Endothelial cell of umbilical vein (primary cell): ENCODE measurements at regions not wholly inside any gene's neighbourhood (a gene's known extent, or its start where the extent isn't known, plus 50 kb on each side); places are given as distances from the start of the nearest gene placed in this dataset.

Experiments
- BruUV-seq: library from RNA; stranded (reverse); fragments of 400-500 nt; replicated peaks from 2 replicates; lab custom pipeline; 2021; lab: Mats Ljungman, UMichigan
- CTCF ChIA-PET: fragments of 300-600, 350-600 bp; sonication (Branson Sonifier 250); formaldehyde crosslinking; loops from one replicate; lab custom pipeline; 2021; ENCODE audit warnings: antibody characterized with exemption, inconsistent platforms; lab: Charles Lee
- POLR2A ChIA-PET: fragments of 300-600, 350-600 bp; sonication (Branson Sonifier 250); formaldehyde crosslinking; loops from one replicate; lab custom pipeline; 2021; ENCODE audit warnings: antibody characterized with exemption, inconsistent platforms; lab: Charles Lee
- DNase-seq: peaks from one replicate; pipeline ENCODE4 v3.0.0-alpha.2; 2011; ENCODE audit warnings: low read depth, low spot score
- FAIRE-seq: peaks from 2 replicates; lab custom pipeline; 2011; peaks lifted over from hg19 to GRCh38; lab: Jason Lieb, UNC
- H2AFZ ChIP-seq: 2 replicates; pipeline ENCODE4 v1.6.0; 2012; ENCODE audit warnings: low read depth, low read length, control low read depth, inconsistent platforms
- H3K27ac ChIP-seq: 2 replicates; pipeline ENCODE4 v1.5.1; 2011; ENCODE audit warnings: low read depth, mild to moderate bottlenecking, control low read depth, low read length, moderate library complexity; ENCODE audit not compliant: insufficient read depth
- H3K27me3 ChIP-seq, 2 experiments: 2 replicates each; pipeline versions ENCODE4 v1.6.0 to v1.6.1; 2011; ENCODE audit warnings: low read length in 2 of 2, mixed read lengths in 1 of 2; ENCODE audit not compliant: control insufficient read depth in 2 of 2, insufficient read depth in 2 of 2
- H3K36me3 ChIP-seq, 2 experiments: 2 replicates in 1 of 2; 3 replicates in 1 of 2; pipeline ENCODE4 v1.5.1; 2011; ENCODE audit warnings: low read length in 2 of 2, mild to moderate bottlenecking in 1 of 2, moderate library complexity in 1 of 2; ENCODE audit not compliant: control insufficient read depth in 2 of 2, insufficient read depth in 2 of 2; ENCODE audit errors: extremely low read depth in 1 of 2
- H3K4me1 ChIP-seq: 3 replicates; pipeline ENCODE4 v1.5.1; 2011; ENCODE audit warnings: mild to moderate bottlenecking, low read length; ENCODE audit not compliant: control insufficient read depth, insufficient read depth; ENCODE audit errors: extremely low read depth
- H3K4me2 ChIP-seq: 2 replicates; pipeline ENCODE4 v1.6.1; 2011; ENCODE audit warnings: low read length, control low read depth, mixed read lengths; ENCODE audit not compliant: insufficient read depth
- H3K4me3 ChIP-seq, 3 experiments: fragments of 200-600 bp in 1 of 3; sonication (generic), shearing (Covaris generic) in 1 of 3; replicated peaks in 1 of 3; 2 replicates each; pipeline ENCODE4 v1.5.1; 2011 to 2016; ENCODE audit warnings: control low read depth in 3 of 3, low read length in 3 of 3, mild to moderate bottlenecking in 2 of 3, inconsistent platforms in 1 of 3, low read depth in 1 of 3, moderate library complexity in 1 of 3; ENCODE audit not compliant: insufficient read depth in 1 of 3
- H3K79me2 ChIP-seq: 2 replicates; pipeline ENCODE4 v1.6.0; 2012; ENCODE audit warnings: low read length, inconsistent platforms; ENCODE audit not compliant: control insufficient read depth, insufficient read depth
- H3K9ac ChIP-seq: replicated peaks from 2 replicates; pipeline ENCODE3; 2011; ENCODE audit warnings: low read length, control low read depth; ENCODE audit not compliant: insufficient read depth; ENCODE audit errors: extremely low read depth
- H3K9me1 ChIP-seq: replicated peaks from 3 replicates; pipeline ENCODE4 v1.6.0; 2011; ENCODE audit warnings: mild to moderate bottlenecking, low read length; ENCODE audit not compliant: control insufficient read depth, insufficient read depth; ENCODE audit errors: extremely low read depth
- H3K9me3 ChIP-seq: replicated peaks from 2 replicates; pipeline ENCODE4 v1.5.1; 2012; ENCODE audit warnings: low read length, inconsistent platforms; ENCODE audit not compliant: control insufficient read depth, insufficient read depth
- H4K20me1 ChIP-seq: replicated peaks from 2 replicates; pipeline ENCODE3; 2011; ENCODE audit warnings: mild to moderate bottlenecking, low read length; ENCODE audit not compliant: control insufficient read depth, insufficient read depth; ENCODE audit errors: extremely low read depth
- EZH2 ChIP-seq: IDR thresholded peaks from 2 replicates; pipeline ENCODE4 v1.6.1; 2012; ENCODE audit warnings: borderline replicate concordance, low read depth, mild to moderate bottlenecking, moderate library complexity, low read length, inconsistent platforms; ENCODE audit not compliant: severe bottlenecking
- FOS ChIP-seq: IDR thresholded peaks from 2 replicates; pipeline ENCODE4 v1.6.1; 2011; ENCODE audit warnings: mild to moderate bottlenecking, low read length, moderate library complexity, borderline replicate concordance; ENCODE audit not compliant: insufficient read depth
- GATA2 ChIP-seq: IDR thresholded peaks from 2 replicates; pipeline ENCODE4 v1.7.0; 2011; ENCODE audit warnings: low read depth, mild to moderate bottlenecking, moderate library complexity, mixed read lengths, low read length; ENCODE audit not compliant: insufficient read length, insufficient read depth
- JUN ChIP-seq: IDR thresholded peaks from 2 replicates; pipeline ENCODE4 v1.6.1; 2011; ENCODE audit warnings: borderline replicate concordance, low read depth; ENCODE audit not compliant: insufficient read length, insufficient read depth
- MYC ChIP-seq: IDR thresholded peaks from one replicate; pipeline ENCODE4 v1.6.1; 2011; ENCODE audit warnings: mild to moderate bottlenecking, low read depth, low read length
- POLR2A ChIP-seq: IDR thresholded peaks from 2 replicates; pipeline ENCODE4 v1.6.1; 2012; ENCODE audit warnings: low read depth, mild to moderate bottlenecking, control low read depth, low read length
- POLR2AphosphoS5 ChIP-seq: IDR thresholded peaks from 2 replicates; pipeline ENCODE4 v1.6.1; 2012; ENCODE audit warnings: low read depth, mild to moderate bottlenecking, control low read depth, low read length, moderate library complexity; ENCODE audit not compliant: insufficient read depth
- dilution Hi-C: fragments of 300-500 bp; cut with MboI; formaldehyde crosslinking; loops from one replicate; pipeline ENCODE4 v1.15.0; 2019; ENCODE audit warnings: low sequenced_read_pairs; ENCODE audit not compliant: extremely low pct_ligation_motif_present
- intact Hi-C: fragments of 100-400 bp; cut with micrococcal nuclease; formaldehyde crosslinking; loops from one replicate; pipeline ENCODE4 v1.10.0; 2022
- TF ChIP-seq, protein P1 (sequence below), 2 donors: IDR thresholded peaks; 1 replicate in 1 of 2; 2 replicates in 1 of 2; pipeline ENCODE4 v1.5.1; 2011; ENCODE audit warnings: low read length in 2 of 2, mild to moderate bottlenecking in 2 of 2, moderate library complexity in 2 of 2, control low read depth in 1 of 2, inconsistent platforms in 1 of 2, low read depth in 1 of 2; ENCODE audit not compliant: insufficient read depth in 1 of 2; ENCODE audit errors: extremely low read depth in 1 of 2
- TF ChIP-seq, protein P2 (sequence below): IDR thresholded peaks from 2 replicates; pipeline ENCODE4 v1.6.1; 2011; ENCODE audit not compliant: insufficient read depth, insufficient read length

DNA sequence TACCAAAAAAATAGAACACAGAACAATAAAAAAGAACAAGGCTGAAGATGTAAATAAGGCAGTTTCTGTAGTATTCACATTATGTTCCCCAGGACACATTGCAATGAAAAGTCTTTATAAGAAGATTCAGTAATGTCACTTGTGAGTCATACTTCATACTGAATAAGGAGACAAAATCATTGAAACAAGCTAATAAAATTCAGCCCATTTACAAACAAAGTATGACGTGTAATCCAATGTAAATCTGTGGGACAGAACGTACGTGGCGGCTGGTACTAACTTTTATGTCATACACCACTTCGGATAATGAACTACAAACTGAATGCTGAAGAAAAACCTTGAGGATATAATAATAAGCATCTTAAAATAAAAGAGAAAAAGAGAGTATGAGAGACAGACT is 512.8 kb upstream of the MIR17HG start:
- no peaks in the 10 kb centered on the region for H3K79me2 ChIP-seq
- H4K20me1 ChIP-seq: no peaks in the 10 kb centered on the region
- DNase-seq (no peak), FAIRE-seq (no peak)
- H3K27ac ChIP-seq: no peak overlapping the region
- no TSS peak for BruUV-seq
- no peaks in the 10 kb centered on the region for H3K27me3 ChIP-seq
- H3K4me1 ChIP-seq: no peaks in the 10 kb centered on the region
- no peak overlapping the region for H3K4me2 ChIP-seq
- CTCF ChIA-PET: no interaction called here
- intact Hi-C loops (no loop called here), dilution Hi-C loops (no loop called here)
- H2AFZ ChIP-seq: no peak overlapping the region
- H3K4me3 ChIP-seq: no peak overlapping the region
- H3K9me1 ChIP-seq: no peaks in the 10 kb centered on the region
- no peaks in the 10 kb centered on the region for H3K9me3 ChIP-seq
- TF ChIP-seq FOS (no peak), POLR2AphosphoS5 (no peak), EZH2 (no peak), MYC (no peak), GATA2 (no peak), JUN (no peak), POLR2A (no peak)
- TF ChIP-seq, protein P1, sequence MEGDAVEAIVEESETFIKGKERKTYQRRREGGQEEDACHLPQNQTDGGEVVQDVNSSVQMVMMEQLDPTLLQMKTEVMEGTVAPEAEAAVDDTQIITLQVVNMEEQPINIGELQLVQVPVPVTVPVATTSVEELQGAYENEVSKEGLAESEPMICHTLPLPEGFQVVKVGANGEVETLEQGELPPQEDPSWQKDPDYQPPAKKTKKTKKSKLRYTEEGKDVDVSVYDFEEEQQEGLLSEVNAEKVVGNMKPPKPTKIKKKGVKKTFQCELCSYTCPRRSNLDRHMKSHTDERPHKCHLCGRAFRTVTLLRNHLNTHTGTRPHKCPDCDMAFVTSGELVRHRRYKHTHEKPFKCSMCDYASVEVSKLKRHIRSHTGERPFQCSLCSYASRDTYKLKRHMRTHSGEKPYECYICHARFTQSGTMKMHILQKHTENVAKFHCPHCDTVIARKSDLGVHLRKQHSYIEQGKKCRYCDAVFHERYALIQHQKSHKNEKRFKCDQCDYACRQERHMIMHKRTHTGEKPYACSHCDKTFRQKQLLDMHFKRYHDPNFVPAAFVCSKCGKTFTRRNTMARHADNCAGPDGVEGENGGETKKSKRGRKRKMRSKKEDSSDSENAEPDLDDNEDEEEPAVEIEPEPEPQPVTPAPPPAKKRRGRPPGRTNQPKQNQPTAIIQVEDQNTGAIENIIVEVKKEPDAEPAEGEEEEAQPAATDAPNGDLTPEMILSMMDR (IDR thresholded peaks at IDR 0.05; ENCODE audit: extremely low read depth in 1 of 2, insufficient read depth in 1 of 2, low read depth in 1 of 2, low read length in 2 of 2): no peak
- TF ChIP-seq, protein P2, sequence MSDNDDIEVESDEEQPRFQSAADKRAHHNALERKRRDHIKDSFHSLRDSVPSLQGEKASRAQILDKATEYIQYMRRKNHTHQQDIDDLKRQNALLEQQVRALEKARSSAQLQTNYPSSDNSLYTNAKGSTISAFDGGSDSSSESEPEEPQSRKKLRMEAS: no peak
- H3K9ac ChIP-seq: no peak overlapping the region
- no peaks in the 10 kb centered on the region for H3K36me3 ChIP-seq
- POLR2A ChIA-PET: no interaction called here
